ENCODE measurements at regions not wholly inside any gene's neighbourhood (a gene's known extent, or its start where the extent isn't known, plus 50 kb on each side); places are given as distances from the start of the nearest gene placed in this dataset.

GRCh38 chr1:195462646-195463045, 1145.6 kb downstream of the KCNT2 start:
- Histone ChIP-seq H3K4me3 (ENCODE audit: severe bottlenecking) (no peak overlapping the region), H3K27me3 (ENCODE audit: insufficient read depth, poor library complexity, severe bottlenecking) (no peaks in the 10 kb centered on the region), H3K4me1 (ENCODE audit: insufficient read depth, poor library complexity, severe bottlenecking) (no peaks in the 10 kb centered on the region), H3K36me3 (ENCODE audit: low read depth) (no peaks in the 10 kb centered on the region), H3K27ac (ENCODE audit: poor library complexity, severe bottlenecking) (no peak overlapping the region), H3K9me3 (ENCODE audit: severe bottlenecking) (no peaks in the 10 kb centered on the region)
- no peak for DNase-seq (ENCODE audit: low spot score)
- peak; percentile 70 for ATAC-seq (ENCODE audit: low read depth)
- TF ChIP-seq CTCF (IDR thresholded peaks at IDR 0.05; ENCODE audit: poor library complexity, severe bottlenecking) = no peak

GRCh38 chr1:195462152-195462551, 1146.1 kb downstream of the KCNT2 start:
- no peaks in the 10 kb centered on the region for H3K9me3 ChIP-seq (ENCODE audit: severe bottlenecking)
- no peaks in the 10 kb centered on the region for H3K27me3 ChIP-seq (ENCODE audit: insufficient read depth, poor library complexity, severe bottlenecking)
- no peak overlapping the region for H3K4me3 ChIP-seq (ENCODE audit: severe bottlenecking)
- no peak for DNase-seq (ENCODE audit: low spot score)
- no peak for ATAC-seq (ENCODE audit: low read depth)
- no peak overlapping the region for H3K27ac ChIP-seq (ENCODE audit: poor library complexity, severe bottlenecking)
- H3K4me1 ChIP-seq (ENCODE audit: insufficient read depth, poor library complexity, severe bottlenecking) = no peaks in the 10 kb centered on the region
- TF ChIP-seq CTCF (IDR thresholded peaks at IDR 0.05; ENCODE audit: poor library complexity, severe bottlenecking) = no peak
- H3K36me3 ChIP-seq (ENCODE audit: low read depth) = no peaks in the 10 kb centered on the region

GRCh38 chr1:195458365-195458764, 1149.9 kb downstream of the KCNT2 start:
- Histone ChIP-seq H3K27me3 (ENCODE audit: insufficient read depth, poor library complexity, severe bottlenecking) (no peaks in the 10 kb centered on the region), H3K27ac (ENCODE audit: poor library complexity, severe bottlenecking) (no peak overlapping the region), H3K4me3 (ENCODE audit: severe bottlenecking) (no peak overlapping the region), H3K9me3 (ENCODE audit: severe bottlenecking) (no peaks in the 10 kb centered on the region), H3K36me3 (ENCODE audit: low read depth) (no peaks in the 10 kb centered on the region), H3K4me1 (ENCODE audit: insufficient read depth, poor library complexity, severe bottlenecking) (no peaks in the 10 kb centered on the region)
- DNase-seq (ENCODE audit: low spot score) (no peak), ATAC-seq (ENCODE audit: low read depth) (no peak)
- TF ChIP-seq CTCF (IDR thresholded peaks at IDR 0.05; ENCODE audit: poor library complexity, severe bottlenecking) = no peak

- no peaks in the 10 kb centered on the region for H3K27me3 ChIP-seq (ENCODE audit: insufficient read depth, poor library complexity, severe bottlenecking)
- no peaks in the 10 kb centered on the region for H3K9me3 ChIP-seq (ENCODE audit: severe bottlenecking)
- no peak overlapping the region for H3K4me3 ChIP-seq (ENCODE audit: severe bottlenecking)
- H3K36me3 ChIP-seq (ENCODE audit: low read depth) = no peaks in the 10 kb centered on the region
- ATAC-seq (ENCODE audit: low read depth) (no peak), DNase-seq (ENCODE audit: low spot score) (no peak)
- H3K27ac ChIP-seq (ENCODE audit: poor library complexity, severe bottlenecking) = no peak overlapping the region
- TF ChIP-seq CTCF (IDR thresholded peaks at IDR 0.05; ENCODE audit: poor library complexity, severe bottlenecking) = no peak
- no peaks in the 10 kb centered on the region for H3K4me1 ChIP-seq (ENCODE audit: insufficient read depth, poor library complexity, severe bottlenecking)
Measured at GRCh38 chr1:195450794-195451193, 1157.4 kb downstream of the KCNT2 start.

- ATAC-seq (ENCODE audit: low read depth) = no peak
- Histone ChIP-seq H3K36me3 (ENCODE audit: low read depth) (no peaks in the 10 kb centered on the region), H3K4me1 (ENCODE audit: insufficient read depth, poor library complexity, severe bottlenecking) (no peaks in the 10 kb centered on the region), H3K27me3 (ENCODE audit: insufficient read depth, poor library complexity, severe bottlenecking) (no peaks in the 10 kb centered on the region), H3K9me3 (ENCODE audit: severe bottlenecking) (no peaks in the 10 kb centered on the region), H3K4me3 (ENCODE audit: severe bottlenecking) (no peak overlapping the region), H3K27ac (ENCODE audit: poor library complexity, severe bottlenecking) (no peak overlapping the region)
- TF ChIP-seq CTCF (IDR thresholded peaks at IDR 0.05; ENCODE audit: poor library complexity, severe bottlenecking) = no peak
- no peak for DNase-seq (ENCODE audit: low spot score)
Measured at GRCh38 chr1:195439661-195440060, 1168.6 kb downstream of the KCNT2 start.

All from RWPE2 (cell line).